GM21576 (cell line): ENCODE measurements at regions not wholly inside any gene's neighbourhood (a gene's known extent, or its start where the extent isn't known, plus 50 kb on each side); places are given as distances from the start of the nearest gene placed in this dataset.

Source experiments
- ATAC-seq: cut with Tn5 transposase; IDR thresholded peaks from one replicate; pipeline ENCODE4 v1.9.1; 2021; ENCODE audit warnings: mild to moderate bottlenecking, moderate library complexity; ENCODE audit not compliant: unreplicated experiment

DNA sequence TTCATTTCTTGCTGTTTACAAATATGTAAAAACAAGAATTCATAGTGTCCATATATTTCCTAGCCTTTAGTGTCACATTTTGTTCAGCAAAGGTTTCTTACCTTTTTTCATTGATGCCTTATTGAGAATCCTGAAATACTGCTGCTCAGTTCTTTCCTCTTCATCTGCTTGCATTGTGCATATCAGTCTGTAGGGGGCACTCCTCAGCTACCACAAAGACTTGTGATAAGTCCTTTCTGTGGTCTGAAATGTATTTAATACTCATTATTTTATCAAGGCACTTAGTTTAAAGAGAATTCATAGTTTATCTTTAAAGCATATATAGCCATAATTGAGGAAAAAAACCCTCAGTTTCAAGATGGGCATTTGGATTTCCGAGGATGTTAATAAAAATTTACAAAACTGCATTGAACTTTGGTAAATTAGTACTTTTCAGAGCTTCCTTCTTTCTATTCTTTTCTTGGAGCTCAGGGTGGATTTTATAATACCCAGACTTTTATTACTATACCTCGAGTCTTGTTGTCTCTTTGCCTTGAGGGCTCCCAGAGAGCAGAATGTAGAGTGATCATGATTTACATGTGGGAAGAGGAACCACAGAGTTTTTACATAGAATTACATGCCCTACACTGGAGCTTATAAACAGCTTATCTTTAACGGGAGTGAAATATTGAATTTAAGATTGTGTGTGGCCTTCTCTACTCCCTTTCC lies 570.1 kb downstream of the PLCL1 start:
- no peak for ATAC-seq

- ATAC-seq = peak; percentile 94
These were observed 567.6 kb downstream of the PLCL1 start for GRCh38 chr2:198371921-198372543.

DNA sequence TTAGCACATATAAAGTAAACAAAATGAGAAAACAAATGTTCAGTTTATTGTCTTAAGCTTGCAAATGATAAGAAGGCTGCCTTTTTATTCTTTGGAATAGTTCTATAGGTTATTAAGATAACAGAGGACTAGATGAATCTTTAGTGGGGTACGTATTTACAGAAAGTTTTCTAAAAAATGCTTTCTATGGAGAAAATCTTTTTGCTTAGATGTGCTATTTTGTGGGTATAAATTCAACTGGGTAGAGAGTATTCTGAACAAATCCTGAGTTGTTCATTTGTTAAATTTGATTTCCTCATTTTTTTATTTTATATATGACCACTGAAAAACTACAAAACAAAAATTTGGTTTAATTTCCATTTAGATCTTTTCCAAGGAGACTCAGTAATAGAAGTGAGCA lies 566.9 kb downstream of the PLCL1 start:
- no peak for ATAC-seq

DNA sequence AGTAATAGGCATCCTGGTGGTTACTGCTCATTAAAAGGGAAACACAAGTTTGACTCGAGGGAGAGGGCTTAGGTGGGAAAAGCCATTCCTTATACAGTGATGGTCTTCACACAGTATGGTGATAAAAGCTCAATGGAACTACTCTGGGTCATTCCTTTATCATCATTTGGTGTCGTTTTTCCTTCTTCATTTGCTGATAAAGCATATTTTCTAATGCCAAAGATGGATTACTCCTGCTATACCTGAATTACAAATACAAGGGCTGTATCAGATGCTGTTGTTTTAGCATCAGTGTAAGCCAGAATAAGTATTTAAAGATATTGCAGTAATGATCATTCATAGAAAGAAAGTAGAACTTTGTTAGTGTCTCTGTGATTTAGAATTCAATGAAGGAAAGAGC lies 563.7 kb downstream of the PLCL1 start:
- ATAC-seq = no peak

DNA sequence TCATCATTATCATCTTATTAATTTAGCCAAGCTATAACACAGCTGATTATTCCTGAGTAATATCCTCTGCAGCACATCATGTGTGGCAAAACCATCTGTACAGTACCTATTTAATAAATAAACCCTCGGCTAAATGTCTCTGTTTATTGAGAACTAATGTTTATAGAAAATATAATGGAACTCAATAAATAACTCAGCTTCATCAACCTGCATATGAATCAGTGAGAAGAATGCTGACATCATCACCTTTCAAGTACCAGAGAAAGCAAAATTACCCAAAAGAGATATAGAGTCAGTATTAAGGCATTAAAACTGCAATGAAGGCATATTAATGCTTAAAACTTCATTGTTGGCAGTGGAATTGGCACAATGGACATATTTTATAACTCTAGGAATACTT lies 558.3 kb downstream of the PLCL1 start:
- no peak for ATAC-seq

GRCh38 chr2:198359308-198359707 lies 554.9 kb downstream of the PLCL1 start:
- ATAC-seq = no peak

DNA sequence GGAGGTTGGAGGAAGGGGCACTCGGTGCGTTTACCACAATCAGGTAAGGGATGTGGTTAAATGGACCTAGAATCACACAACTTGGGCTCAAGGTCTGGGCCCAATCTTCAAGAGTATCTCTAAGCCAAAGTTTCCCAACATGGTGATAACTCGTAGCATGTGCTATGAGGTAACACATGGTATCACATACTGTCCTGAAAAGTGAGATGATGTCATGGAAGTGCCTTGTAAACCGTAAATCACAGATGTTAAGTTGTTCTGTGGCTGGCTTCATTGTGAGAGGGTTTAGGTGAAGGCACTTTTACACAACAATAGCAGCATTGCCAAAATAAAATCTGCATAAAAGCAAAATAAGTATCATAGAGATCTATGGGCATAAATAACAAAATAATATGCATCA lies 551.8 kb downstream of the PLCL1 start:
- ATAC-seq = no peak

DNA sequence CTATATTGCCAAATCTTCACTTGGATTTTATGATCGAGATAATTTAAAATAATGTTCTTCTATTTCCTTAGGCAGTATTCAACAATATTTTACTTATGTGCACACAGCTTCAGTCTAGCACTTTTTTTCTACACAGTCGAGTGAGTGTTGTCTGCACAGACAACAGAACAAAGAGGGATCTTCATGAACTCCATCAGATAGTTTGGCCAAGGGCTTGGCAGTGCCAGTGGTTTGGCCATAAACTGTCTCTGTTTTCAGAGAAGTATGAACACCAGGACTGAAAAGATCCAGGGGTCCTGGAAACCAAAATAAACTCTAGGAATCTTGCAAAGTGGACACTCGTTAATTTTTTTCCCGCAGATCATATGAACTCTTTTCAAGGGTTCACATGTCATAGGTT lies 547.3 kb downstream of the PLCL1 start:
- no peak for ATAC-seq

- ATAC-seq = no peak
These were observed 543.6 kb downstream of the PLCL1 start for GRCh38 chr2:198347946-198348345.

DNA sequence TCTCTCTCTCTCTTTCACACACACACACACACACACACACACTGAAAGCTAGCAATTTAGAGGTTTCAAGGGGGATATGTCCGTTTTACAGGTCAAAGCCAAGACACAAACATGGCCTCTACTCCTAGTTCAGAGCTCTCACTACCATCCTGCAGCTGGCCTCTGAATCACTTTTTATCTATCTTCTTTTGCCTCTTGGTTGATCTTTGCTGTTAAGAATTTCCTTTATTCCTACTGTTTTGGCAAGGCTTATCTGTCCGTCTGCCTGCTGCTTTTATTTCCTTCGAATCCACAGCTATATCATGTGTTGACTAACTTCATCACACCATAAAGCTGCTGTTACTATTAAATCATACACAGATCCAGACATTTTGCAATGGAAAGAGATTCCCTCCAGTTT lies 543.0 kb downstream of the PLCL1 start:
- no peak for ATAC-seq

GRCh38 chr2:198343471-198343870 lies 539.1 kb downstream of the PLCL1 start:
- no peak for ATAC-seq

DNA sequence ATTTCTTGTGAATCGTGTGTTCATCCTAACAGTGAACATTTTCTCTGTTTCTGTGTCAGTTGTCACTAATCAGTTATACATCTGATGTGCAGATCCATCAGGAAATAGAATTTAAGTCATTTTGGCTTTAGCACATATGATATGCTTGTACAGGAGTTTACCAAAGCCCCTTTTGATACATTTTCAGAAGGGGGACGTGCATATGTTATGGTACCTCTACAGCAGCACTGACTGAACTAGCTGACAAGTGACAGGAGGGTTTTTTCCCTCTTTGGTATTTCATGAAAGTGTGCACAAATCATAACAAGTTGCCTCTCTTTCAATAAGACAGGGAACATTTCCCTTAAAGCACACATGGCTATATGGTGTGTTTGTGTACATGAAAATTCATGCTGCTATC lies 536.5 kb downstream of the PLCL1 start:
- ATAC-seq = no peak

GRCh38 chr2:198339116-198339515 lies 534.7 kb downstream of the PLCL1 start:
- ATAC-seq = no peak

GRCh38 chr2:198337368-198337767 lies 533.0 kb downstream of the PLCL1 start:
- no peak for ATAC-seq

DNA sequence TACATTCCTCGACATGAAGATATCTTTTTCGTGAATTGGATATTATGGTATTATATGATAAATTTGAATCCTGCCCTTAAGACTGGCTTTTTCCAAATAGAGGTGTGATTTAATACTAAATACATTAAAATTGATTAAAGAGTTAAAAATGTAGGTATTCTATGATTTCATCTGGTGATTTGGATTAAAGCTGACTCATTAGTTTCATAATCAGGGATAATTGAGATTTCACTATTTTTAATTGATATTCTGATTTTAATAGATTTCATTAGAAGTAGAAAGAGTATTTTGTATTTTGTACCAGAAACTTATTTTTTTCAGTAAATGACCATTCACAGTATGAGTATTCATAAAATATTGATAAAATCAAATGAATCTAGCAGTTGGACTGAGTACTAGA lies 524.1 kb downstream of the PLCL1 start:
- no peak for ATAC-seq

DNA sequence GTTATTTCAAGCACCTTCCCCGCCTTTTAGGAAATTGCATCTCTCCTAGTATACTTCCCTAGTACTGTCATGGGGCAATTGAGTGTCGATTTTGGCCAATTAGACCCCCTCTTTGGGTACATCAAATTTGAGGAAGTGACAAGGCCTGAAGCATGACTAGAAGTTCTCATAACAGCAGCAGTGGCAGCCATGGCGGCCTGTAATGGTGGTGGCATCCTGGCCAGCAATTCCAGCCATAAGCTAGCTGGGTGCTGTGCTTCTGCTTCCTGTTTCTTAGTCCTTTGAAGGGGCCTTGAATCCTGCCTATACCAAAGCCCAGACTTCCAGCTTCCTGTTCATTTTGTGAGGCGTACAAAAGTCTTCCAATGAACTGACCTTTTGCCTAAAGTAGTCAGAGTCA lies 523.1 kb downstream of the PLCL1 start:
- no peak for ATAC-seq

- peak; percentile 47 for ATAC-seq
These were observed 522.0 kb downstream of the PLCL1 start for GRCh38 chr2:198326431-198326830.

DNA sequence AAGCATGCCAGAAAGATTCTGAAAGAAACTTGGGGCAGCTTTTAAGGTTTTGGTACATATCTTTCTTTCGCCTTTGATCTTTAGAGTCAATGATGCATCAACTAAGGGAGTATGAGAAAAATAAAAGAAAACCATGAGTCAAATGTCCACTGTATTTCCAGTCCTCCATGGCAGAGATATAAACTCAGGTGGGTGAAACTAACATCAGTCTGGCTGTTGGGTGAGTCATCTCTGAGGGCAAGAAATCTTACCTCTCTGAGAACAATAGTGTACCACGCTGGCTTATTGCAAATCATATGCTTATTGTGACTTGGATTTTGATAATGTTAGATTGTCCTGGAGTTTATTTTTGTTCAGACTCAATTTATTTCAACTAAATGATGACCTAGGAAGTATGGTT lies 521.0 kb downstream of the PLCL1 start:
- no peak for ATAC-seq

- no peak for ATAC-seq
These were observed 519.7 kb downstream of the PLCL1 start for GRCh38 chr2:198324071-198324470.

- ATAC-seq = no peak
These were observed 517.9 kb downstream of the PLCL1 start for GRCh38 chr2:198322275-198322674.

DNA sequence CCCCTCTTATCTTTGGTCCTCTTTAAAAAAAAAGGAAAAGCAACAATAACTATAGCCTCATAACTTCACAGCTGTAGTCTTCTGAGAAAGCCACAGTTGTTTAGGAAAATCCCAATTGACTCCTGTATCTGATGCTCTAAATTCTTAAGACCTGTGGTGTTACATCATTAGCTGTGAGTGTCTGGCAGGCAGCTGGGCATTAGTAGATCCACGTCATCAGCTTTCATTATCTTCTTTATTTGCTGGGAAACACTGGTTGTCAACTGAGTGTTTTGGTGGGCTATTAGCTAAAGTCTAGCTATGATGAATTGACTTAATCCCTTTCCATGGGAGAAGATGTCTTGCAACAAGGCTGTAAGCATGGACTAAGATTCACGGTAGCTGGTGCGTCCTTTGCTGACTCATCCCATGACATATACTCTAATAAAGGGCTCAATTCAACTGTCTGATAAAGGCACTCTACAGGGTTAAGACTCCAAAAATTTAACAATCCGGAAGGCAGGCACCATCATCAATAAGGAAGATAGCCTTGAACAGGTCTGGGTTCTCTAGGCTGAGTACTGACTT lies 517.2 kb downstream of the PLCL1 start:
- no peak for ATAC-seq

- no peak for ATAC-seq
These were observed 512.5 kb downstream of the PLCL1 start for GRCh38 chr2:198316852-198317396.
